OCI-LY1 (cell line): ENCODE measurements at regions not wholly inside any gene's neighbourhood (a gene's known extent, or its start where the extent isn't known, plus 50 kb on each side); places are given as distances from the start of the nearest gene placed in this dataset.

Source experiments
- H2AFZ ChIP-seq: fragments of 200-600 bp; sonication (generic), shearing (Covaris generic); 2 replicates; pipeline ENCODE4 v1.6.0; 2014; ENCODE audit warnings: antibody characterized with exemption, mild to moderate bottlenecking, low read length
- H3F3A ChIP-seq: fragments of 200-600 bp; sonication (generic), shearing (Covaris generic); 2 replicates; pipeline ENCODE4 v1.6.0; 2014; ENCODE audit warnings: mild to moderate bottlenecking, antibody characterized with exemption, low read length, moderate library complexity; ENCODE audit not compliant: insufficient read depth
- H3K27ac ChIP-seq: fragments of 200-600 bp; sonication (generic); 2 replicates; pipeline ENCODE4 v1.5.1; 2014; ENCODE audit warnings: low read length, mixed run types, mild to moderate bottlenecking, low read depth; ENCODE audit not compliant: poor library complexity, severe bottlenecking
- H3K27me3 ChIP-seq: fragments of 200-600 bp; sonication (generic); 2 replicates; pipeline ENCODE4 v1.6.0; 2014; ENCODE audit warnings: antibody characterized with exemption, mild to moderate bottlenecking, low read length, moderate library complexity; ENCODE audit not compliant: insufficient read depth
- H3K36me3 ChIP-seq: fragments of 200-600 bp; sonication (generic); 2 replicates; pipeline ENCODE4 v1.6.1; 2014; ENCODE audit warnings: mild to moderate bottlenecking, antibody characterized with exemption, low read length, moderate library complexity, mixed read lengths; ENCODE audit not compliant: insufficient read depth
- H3K4me1 ChIP-seq: fragments of 200-600 bp; sonication (generic); 2 replicates; pipeline ENCODE4 v1.5.1; 2014; ENCODE audit warnings: mild to moderate bottlenecking, low read length, moderate library complexity; ENCODE audit not compliant: insufficient read depth, severe bottlenecking
- H3K4me2 ChIP-seq: fragments of 200-600 bp; sonication (generic), shearing (Covaris generic); 2 replicates; pipeline ENCODE4 v1.6.1; 2014; ENCODE audit warnings: low read length
- H3K4me3 ChIP-seq: fragments of 200-600 bp; sonication (generic); 2 replicates; pipeline ENCODE4 v1.5.1; 2014; ENCODE audit warnings: low read length, low read depth, mild to moderate bottlenecking, mixed read lengths; ENCODE audit not compliant: poor library complexity, severe bottlenecking
- H3K79me2 ChIP-seq: fragments of 200-600 bp; shearing (Covaris generic); 2 replicates; pipeline ENCODE4 v1.6.1; 2016; ENCODE audit warnings: mixed run types, low read length, mixed read lengths; ENCODE audit not compliant: insufficient read depth
- H3K9ac ChIP-seq: fragments of 200-600 bp; sonication (generic), shearing (Covaris generic); 2 replicates; pipeline ENCODE4 v1.6.1; 2014; ENCODE audit warnings: mild to moderate bottlenecking, low read length, mixed read lengths
- H3K9me2 ChIP-seq: fragments of 200-600 bp; sonication (generic), shearing (Covaris generic); 2 replicates; pipeline ENCODE4 v1.6.1; 2014; ENCODE audit warnings: low read depth, mild to moderate bottlenecking, low read length, mixed read lengths
- H3K9me3 ChIP-seq: fragments of 200-600 bp; shearing (Covaris generic); 2 replicates; pipeline ENCODE4 v1.6.1; 2014; ENCODE audit warnings: low read length, mixed read lengths
- H4K20me1 ChIP-seq: fragments of 200-600 bp; sonication (generic), shearing (Covaris generic); 2 replicates; pipeline ENCODE4 v1.6.0; 2016; ENCODE audit warnings: mild to moderate bottlenecking, low read length; ENCODE audit not compliant: insufficient read depth
- CTCF ChIP-seq: fragments of 200-600 bp; sonication (generic), shearing (Covaris generic); IDR thresholded peaks from 2 replicates; pipeline ENCODE4 v1.5.1; 2017; ENCODE audit warnings: mild to moderate bottlenecking, antibody characterized with exemption, low read length, moderate library complexity, mixed read lengths
- EZH2 ChIP-seq: fragments of 200-600 bp; sonication (generic), shearing (Covaris generic); IDR thresholded peaks from 2 replicates; pipeline ENCODE4 v1.8.0; 2017; ENCODE audit warnings: borderline replicate concordance, mixed run types, mild to moderate bottlenecking, antibody characterized with exemption, low read length, moderate library complexity, mixed read lengths

GRCh38 chr1:239906394-239906793, 185.3 kb upstream of the FMN2 start:
- H3F3A ChIP-seq, result no peaks in the 10 kb centered on the region
- no peak overlapping the region for H3K4me3 ChIP-seq
- no peaks in the 10 kb centered on the region for H3K36me3 ChIP-seq
- TF ChIP-seq CTCF (no peak), EZH2 (no peak)
- no peaks in the 10 kb centered on the region for H3K79me2 ChIP-seq
- no peak overlapping the region for H3K4me2 ChIP-seq
- no peaks in the 10 kb centered on the region for H4K20me1 ChIP-seq
- no peak overlapping the region for H2AFZ ChIP-seq
- no peaks in the 10 kb centered on the region for H3K4me1 ChIP-seq
- no peak overlapping the region for H3K9ac ChIP-seq
- H3K9me3 ChIP-seq, result no peaks in the 10 kb centered on the region
- H3K27ac ChIP-seq, result no peak overlapping the region
- H3K9me2 ChIP-seq, result no peaks in the 10 kb centered on the region
- H3K27me3 ChIP-seq, result no peaks in the 10 kb centered on the region

GRCh38 chr1:239909898-239910297, 181.8 kb upstream of the FMN2 start:
- Histone ChIP-seq H3K4me3 (no peak overlapping the region), H3K9me3 (no peaks in the 10 kb centered on the region), H3F3A (no peaks in the 10 kb centered on the region), H4K20me1 (no peaks in the 10 kb centered on the region), H3K79me2 (no peaks in the 10 kb centered on the region), H3K9me2 (no peaks in the 10 kb centered on the region), H3K27ac (no peak overlapping the region), H3K9ac (no peak overlapping the region), H2AFZ (no peak overlapping the region), H3K27me3 (no peaks in the 10 kb centered on the region), H3K36me3 (no peaks in the 10 kb centered on the region), H3K4me1 (no peaks in the 10 kb centered on the region), H3K4me2 (no peak overlapping the region)
- TF ChIP-seq CTCF, result no peak
- no peak for TF ChIP-seq EZH2

GRCh38 chr1:239912471-239912870, 179.2 kb upstream of the FMN2 start:
- TF ChIP-seq CTCF, result no peak
- no peak for TF ChIP-seq EZH2
- no peak overlapping the region for H2AFZ ChIP-seq
- H3K79me2 ChIP-seq, result no peaks in the 10 kb centered on the region
- H3K27me3 ChIP-seq, result no peaks in the 10 kb centered on the region
- no peak overlapping the region for H3K4me2 ChIP-seq
- H3K9me2 ChIP-seq, result no peaks in the 10 kb centered on the region
- no peaks in the 10 kb centered on the region for H4K20me1 ChIP-seq
- H3K9me3 ChIP-seq, result no peaks in the 10 kb centered on the region
- no peaks in the 10 kb centered on the region for H3K4me1 ChIP-seq
- H3K27ac ChIP-seq, result no peak overlapping the region
- no peaks in the 10 kb centered on the region for H3K36me3 ChIP-seq
- H3F3A ChIP-seq, result no peaks in the 10 kb centered on the region
- H3K4me3 ChIP-seq, result no peak overlapping the region
- H3K9ac ChIP-seq, result no peak overlapping the region
